PC-3 (cell line): ENCODE measurements at regions not wholly inside any gene's neighbourhood (a gene's known extent, or its start where the extent isn't known, plus 50 kb on each side); places are given as distances from the start of the nearest gene placed in this dataset.
A peak's percentile ranks its signal among the peaks of the same experiment; 100 is the strongest.

Experiments used
- ATAC-seq: fragments of 200-7000 bp; cut with Tn5 transposase; 2 replicates; pipeline ENCODE4 v1.9.1; 2020; ENCODE audit warnings: mild to moderate bottlenecking, moderate library complexity
- BruUV-seq: library from RNA; stranded (reverse); fragments of 400-500 nt; replicated peaks from 2 replicates; lab custom pipeline; 2021; lab: Mats Ljungman, UMichigan
- CTCF ChIA-PET: fragments of 300-600 bp; sonication (Branson Sonifier 250); formaldehyde crosslinking; loops from one replicate; lab custom pipeline; 2022; ENCODE audit warnings: antibody characterized with exemption; lab: Charles Lee
- POLR2A ChIA-PET: fragments of 300-600 bp; sonication (Branson Sonifier 250); formaldehyde crosslinking; loops from one replicate; lab custom pipeline; 2022; ENCODE audit warnings: antibody characterized with exemption; ENCODE audit not compliant: unreplicated experiment; lab: Charles Lee
- DNase-seq: peaks from one replicate; pipeline ENCODE4 v3.0.0-alpha.2; 2015
- H2AFZ ChIP-seq: fragments of 300-600 bp; sonication (generic); 2 replicates; pipeline ENCODE4 v1.6.0; 2016; ENCODE audit warnings: antibody characterized with exemption, low read length
- H3F3A ChIP-seq: fragments of 300-600 bp; sonication (generic); one replicate; pipeline ENCODE4 v1.6.0; 2017; ENCODE audit warnings: antibody characterized with exemption, low read length, control low read depth, mild to moderate bottlenecking; ENCODE audit not compliant: unreplicated experiment
- H3K27ac ChIP-seq: fragments of 300-600 bp; sonication (generic); 2 replicates; pipeline ENCODE4 v1.5.1; 2016; ENCODE audit warnings: mild to moderate bottlenecking, low read length
- H3K27me3 ChIP-seq: fragments of 300-600 bp; sonication (generic); 2 replicates; pipeline ENCODE4 v1.6.1; 2016; ENCODE audit warnings: low read length, mixed read lengths
- H3K36me3 ChIP-seq: fragments of 300-600 bp; sonication (generic); 2 replicates; pipeline ENCODE4 v1.6.1; 2016; ENCODE audit warnings: low read depth, mixed run types, low read length, mixed read lengths
- H3K4me1 ChIP-seq: fragments of 300-600 bp; sonication (generic); 2 replicates; pipeline ENCODE4 v1.5.1; 2016; ENCODE audit warnings: low read length; ENCODE audit not compliant: insufficient read depth
- H3K4me2 ChIP-seq: fragments of 300-600 bp; sonication (generic); 2 replicates; pipeline ENCODE4 v1.6.0; 2016; ENCODE audit warnings: low read length
- H3K4me3 ChIP-seq: fragments of 300-600 bp; sonication (generic); 2 replicates; pipeline ENCODE4 v1.5.1; 2016; ENCODE audit warnings: mild to moderate bottlenecking, low read length, mixed read lengths
- H3K79me2 ChIP-seq: fragments of 300-600 bp; sonication (generic); 2 replicates; pipeline ENCODE4 v1.6.1; 2017; ENCODE audit warnings: low read length, mixed read lengths
- H3K9ac ChIP-seq: fragments of 300-600 bp; sonication (generic); 2 replicates; pipeline ENCODE4 v1.6.0; 2016; ENCODE audit warnings: mild to moderate bottlenecking, low read length
- H3K9me2 ChIP-seq: fragments of 300-600 bp; sonication (generic); replicated peaks from 2 replicates; pipeline ENCODE4 v1.6.1; 2016; ENCODE audit warnings: mixed run types, low read length, mixed read lengths
- H3K9me3 ChIP-seq: fragments of 300-600 bp; sonication (generic); 2 replicates; pipeline ENCODE4 v1.6.1; 2016; ENCODE audit warnings: low read length, mixed read lengths
- H4K20me1 ChIP-seq: fragments of 300-600 bp; sonication (generic); 2 replicates; pipeline ENCODE4 v1.6.1; 2016; ENCODE audit warnings: low read length, mixed read lengths
- EZH2 ChIP-seq: fragments of 300-600 bp; sonication (generic); IDR thresholded peaks from one replicate; pipeline ENCODE4 v1.6.1; 2017; ENCODE audit warnings: antibody characterized with exemption, mild to moderate bottlenecking, low read length; ENCODE audit not compliant: unreplicated experiment
- EZH2phosphoT487 ChIP-seq: fragments of 300-600 bp; sonication (generic); IDR thresholded peaks from 2 replicates; pipeline ENCODE4 v1.6.1; 2018; ENCODE audit warnings: mild to moderate bottlenecking, antibody characterized with exemption, low read length, borderline replicate concordance
- intact Hi-C: fragments of 100-400 bp; cut with micrococcal nuclease; formaldehyde crosslinking; loops from 2 replicates; pipeline ENCODE4 v1.9.0; 2023
- TF ChIP-seq, protein P1 (sequence below): fragments of 300-600 bp; sonication (generic); conservative IDR thresholded peaks from 2 replicates; pipeline ENCODE4 v1.5.1; 2017; ENCODE audit warnings: antibody characterized with exemption, low read depth, mild to moderate bottlenecking, low read length

DNA sequence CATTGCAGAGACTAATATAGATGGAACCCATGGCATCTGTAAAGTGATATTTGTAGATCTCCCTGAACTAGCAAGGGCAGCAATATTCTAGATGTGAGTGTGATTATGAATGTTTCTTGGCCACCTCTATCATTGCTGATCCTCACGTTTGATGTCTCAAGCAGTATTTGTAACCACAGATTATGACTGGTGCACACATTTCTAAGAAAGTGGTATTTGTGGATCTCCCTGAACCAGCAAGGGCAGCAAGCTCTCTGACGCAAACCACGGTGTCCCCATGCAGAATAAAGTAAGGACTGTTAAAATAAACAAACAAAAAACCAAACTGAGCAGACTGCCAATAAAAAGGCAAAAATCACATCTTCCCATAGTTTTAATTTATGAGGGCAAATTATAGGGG, 301.3 kb downstream of the CSNK1G3 start:
- BruUV-seq = no TSS peak
- Histone ChIP-seq H3F3A (no peaks in the 10 kb centered on the region), H3K9ac (no peak overlapping the region)

GRCh38 chr5:123811831-123812230, 299.9 kb downstream of the CSNK1G3 start:
- Histone ChIP-seq H3K4me1 (peaks cover 17% of the 10 kb centered on the region), H3K27ac (no peak overlapping the region), H2AFZ (no peak overlapping the region), H3K27me3 (no peaks in the 10 kb centered on the region), H3K79me2 (no peaks in the 10 kb centered on the region), H4K20me1 (no peaks in the 10 kb centered on the region), H3K9me3 (no peaks in the 10 kb centered on the region), H3F3A (no peaks in the 10 kb centered on the region), H3K4me2 (no peak overlapping the region), H3K9ac (no peak overlapping the region), H3K9me2 (no peaks in the 10 kb centered on the region), H3K36me3 (no peaks in the 10 kb centered on the region), H3K4me3 (no peak overlapping the region)
- intact Hi-C loops = loop anchor here (10.0 kb wide), 1 partner anchor 107 kb away; no protein-coding TSS in a partner anchor
- no peak for DNase-seq
- no peak for TF ChIP-seq EZH2phosphoT487
- TF ChIP-seq, protein P1, sequence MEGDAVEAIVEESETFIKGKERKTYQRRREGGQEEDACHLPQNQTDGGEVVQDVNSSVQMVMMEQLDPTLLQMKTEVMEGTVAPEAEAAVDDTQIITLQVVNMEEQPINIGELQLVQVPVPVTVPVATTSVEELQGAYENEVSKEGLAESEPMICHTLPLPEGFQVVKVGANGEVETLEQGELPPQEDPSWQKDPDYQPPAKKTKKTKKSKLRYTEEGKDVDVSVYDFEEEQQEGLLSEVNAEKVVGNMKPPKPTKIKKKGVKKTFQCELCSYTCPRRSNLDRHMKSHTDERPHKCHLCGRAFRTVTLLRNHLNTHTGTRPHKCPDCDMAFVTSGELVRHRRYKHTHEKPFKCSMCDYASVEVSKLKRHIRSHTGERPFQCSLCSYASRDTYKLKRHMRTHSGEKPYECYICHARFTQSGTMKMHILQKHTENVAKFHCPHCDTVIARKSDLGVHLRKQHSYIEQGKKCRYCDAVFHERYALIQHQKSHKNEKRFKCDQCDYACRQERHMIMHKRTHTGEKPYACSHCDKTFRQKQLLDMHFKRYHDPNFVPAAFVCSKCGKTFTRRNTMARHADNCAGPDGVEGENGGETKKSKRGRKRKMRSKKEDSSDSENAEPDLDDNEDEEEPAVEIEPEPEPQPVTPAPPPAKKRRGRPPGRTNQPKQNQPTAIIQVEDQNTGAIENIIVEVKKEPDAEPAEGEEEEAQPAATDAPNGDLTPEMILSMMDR = no peak
- no peak for TF ChIP-seq EZH2
- no TSS peak for BruUV-seq
- ChIA-PET CTCF (no interaction called here), POLR2A (no interaction called here)
- ATAC-seq = no peak

More for the DNA sequence above, 301.3 kb downstream of the CSNK1G3 start:
- Histone ChIP-seq H2AFZ (no peak overlapping the region), H4K20me1 (no peaks in the 10 kb centered on the region), H3K79me2 (no peaks in the 10 kb centered on the region), H3K36me3 (no peaks in the 10 kb centered on the region), H3K27me3 (no peaks in the 10 kb centered on the region), H3K4me2 (peak overlapping the region; percentile 71; the same call in 1 of the 2 replicates), H3K9me2 (no peaks in the 10 kb centered on the region), H3K9me3 (no peaks in the 10 kb centered on the region), H3K27ac (no peak overlapping the region), H3K4me1 (peaks cover 13% of the 10 kb centered on the region), H3K4me3 (no peak overlapping the region)
- TF ChIP-seq, protein P1 = no peak
- TF ChIP-seq EZH2phosphoT487 (no peak), EZH2 (no peak)
- CTCF ChIA-PET = no interaction called here
- intact Hi-C loops = loop anchor here (10.0 kb wide), 1 partner anchor 108 kb away; no protein-coding TSS in a partner anchor
- POLR2A ChIA-PET = no interaction called here
- ATAC-seq (no peak), DNase-seq (no peak)

DNA sequence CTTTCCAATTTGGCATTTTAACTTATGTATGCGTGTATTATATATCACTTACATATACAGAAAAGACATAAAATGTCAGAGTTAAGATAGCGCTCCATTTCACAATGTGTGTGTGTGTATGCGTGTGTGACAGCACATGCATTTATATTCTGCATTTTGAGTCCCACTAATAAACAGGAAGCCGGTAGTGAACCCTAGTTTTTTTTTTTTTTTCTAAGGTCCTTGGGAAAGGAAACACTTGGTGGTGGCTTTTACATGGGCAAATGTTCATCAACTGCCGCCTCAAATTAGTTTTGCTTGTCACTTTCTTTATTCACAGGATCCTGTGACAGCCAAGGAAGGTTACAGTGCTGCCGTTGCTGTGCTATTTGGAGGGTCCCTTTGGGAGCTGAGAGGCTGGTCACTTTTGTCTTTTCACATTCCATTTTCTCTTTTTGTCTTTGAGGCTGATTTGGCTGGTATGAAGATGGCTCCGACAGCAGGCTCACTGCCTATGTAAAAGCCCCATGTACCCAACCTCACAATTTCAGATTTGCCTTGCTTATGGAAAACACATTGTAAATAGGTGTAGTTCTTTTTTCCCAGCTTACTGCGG, 298.9 kb downstream of the CSNK1G3 start:
- POLR2A ChIA-PET = no interaction called here
- intact Hi-C loops = loop anchor here (10.0 kb wide), 1 partner anchor 106 kb away; no protein-coding TSS in a partner anchor
- H3K79me2 ChIP-seq = no peaks in the 10 kb centered on the region
- DNase-seq = no peak
- H3K4me2 ChIP-seq = no peak overlapping the region
- no peaks in the 10 kb centered on the region for H3K9me3 ChIP-seq
- no peaks in the 10 kb centered on the region for H3F3A ChIP-seq
- peaks cover 18% of the 10 kb centered on the region for H3K4me1 ChIP-seq
- H3K27ac ChIP-seq = no peak overlapping the region
- CTCF ChIA-PET = no interaction called here
- BruUV-seq = no TSS peak
- no peaks in the 10 kb centered on the region for H3K27me3 ChIP-seq
- no peak overlapping the region for H3K4me3 ChIP-seq
- H3K36me3 ChIP-seq = no peaks in the 10 kb centered on the region
- ATAC-seq = no peak
- no peaks in the 10 kb centered on the region for H4K20me1 ChIP-seq
- H3K9ac ChIP-seq = no peak overlapping the region
- H2AFZ ChIP-seq = no peak overlapping the region
- TF ChIP-seq EZH2phosphoT487 (no peak), EZH2 (no peak)
- TF ChIP-seq, protein P1 = no peak
- no peaks in the 10 kb centered on the region for H3K9me2 ChIP-seq
